ENCODE measurements at regions not wholly inside any gene's neighbourhood (a gene's known extent, or its start where the extent isn't known, plus 50 kb on each side); places are given as distances from the start of the nearest gene placed in this dataset.

GRCh38 chr5:122705851-122706250 is 69.0 kb upstream of the SNX2 start:
- TF ChIP-seq POLR2A (IDR thresholded peaks at IDR 0.05), result no peak
- no peak for TF ChIP-seq CTCF (IDR thresholded peaks at IDR 0.05)
